ENCODE measurements at regions not wholly inside any gene's neighbourhood (a gene's known extent, or its start where the extent isn't known, plus 50 kb on each side); places are given as distances from the start of the nearest gene placed in this dataset.

GRCh38 chr4:100576570-100576969 lies 58.7 kb upstream of the EMCN start:
- no peak for ATAC-seq
- H3K27ac ChIP-seq = no peak overlapping the region
- no peak for DNase-seq
- H3K27me3 ChIP-seq (ENCODE audit: low read depth) = no peaks in the 10 kb centered on the region
- TF ChIP-seq, protein P1, sequence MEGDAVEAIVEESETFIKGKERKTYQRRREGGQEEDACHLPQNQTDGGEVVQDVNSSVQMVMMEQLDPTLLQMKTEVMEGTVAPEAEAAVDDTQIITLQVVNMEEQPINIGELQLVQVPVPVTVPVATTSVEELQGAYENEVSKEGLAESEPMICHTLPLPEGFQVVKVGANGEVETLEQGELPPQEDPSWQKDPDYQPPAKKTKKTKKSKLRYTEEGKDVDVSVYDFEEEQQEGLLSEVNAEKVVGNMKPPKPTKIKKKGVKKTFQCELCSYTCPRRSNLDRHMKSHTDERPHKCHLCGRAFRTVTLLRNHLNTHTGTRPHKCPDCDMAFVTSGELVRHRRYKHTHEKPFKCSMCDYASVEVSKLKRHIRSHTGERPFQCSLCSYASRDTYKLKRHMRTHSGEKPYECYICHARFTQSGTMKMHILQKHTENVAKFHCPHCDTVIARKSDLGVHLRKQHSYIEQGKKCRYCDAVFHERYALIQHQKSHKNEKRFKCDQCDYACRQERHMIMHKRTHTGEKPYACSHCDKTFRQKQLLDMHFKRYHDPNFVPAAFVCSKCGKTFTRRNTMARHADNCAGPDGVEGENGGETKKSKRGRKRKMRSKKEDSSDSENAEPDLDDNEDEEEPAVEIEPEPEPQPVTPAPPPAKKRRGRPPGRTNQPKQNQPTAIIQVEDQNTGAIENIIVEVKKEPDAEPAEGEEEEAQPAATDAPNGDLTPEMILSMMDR (IDR thresholded peaks at IDR 0.05) = no peak
- H3K36me3 ChIP-seq = no peaks in the 10 kb centered on the region
- H3K9me3 ChIP-seq = no peaks in the 10 kb centered on the region
- H3K4me3 ChIP-seq = no peak overlapping the region
- intact Hi-C loops (cut with DNase I) = no loop called here
- H3K4me1 ChIP-seq = no peaks in the 10 kb centered on the region

- Histone ChIP-seq H3K36me3 (no peaks in the 10 kb centered on the region), H3K27me3 (ENCODE audit: low read depth) (no peaks in the 10 kb centered on the region), H3K9me3 (no peaks in the 10 kb centered on the region), H3K4me3 (no peak overlapping the region), H3K4me1 (no peaks in the 10 kb centered on the region), H3K27ac (no peak overlapping the region)
- TF ChIP-seq, protein P1 (IDR thresholded peaks at IDR 0.05) = no peak
- DNase-seq (no peak), ATAC-seq (no peak)
- intact Hi-C loops (cut with DNase I) = no loop called here
These were observed 56.8 kb upstream of the EMCN start for GRCh38 chr4:100574607-100575006.

- DNase-seq (no peak), ATAC-seq (no peak)
- intact Hi-C loops (cut with DNase I) = no loop called here
- Histone ChIP-seq H3K27me3 (ENCODE audit: low read depth) (no peaks in the 10 kb centered on the region), H3K4me1 (no peaks in the 10 kb centered on the region), H3K27ac (no peak overlapping the region), H3K9me3 (no peaks in the 10 kb centered on the region), H3K4me3 (no peak overlapping the region), H3K36me3 (no peaks in the 10 kb centered on the region)
- TF ChIP-seq, protein P1 (IDR thresholded peaks at IDR 0.05) = no peak
These were observed 51.4 kb upstream of the EMCN start for GRCh38 chr4:100569196-100569595.

Data from lower lobe of right lung (tissue), 2 donors.